GM21529 (cell line): ENCODE measurements at regions not wholly inside any gene's neighbourhood (a gene's known extent, or its start where the extent isn't known, plus 50 kb on each side); places are given as distances from the start of the nearest gene placed in this dataset.
"Not testable (repeated sequence)": the region's sequence is repeated elsewhere in the genome, so short reads cannot be mapped to it uniquely, and the experiment has no call there.

Source experiments
- ATAC-seq: cut with Tn5 transposase; IDR thresholded peaks from one replicate; pipeline ENCODE4 v1.9.1; 2021; ENCODE audit not compliant: unreplicated experiment

GRCh38 chr6:139990026-139990686, 615.7 kb upstream of the CITED2 start:
- no peak for ATAC-seq

DNA sequence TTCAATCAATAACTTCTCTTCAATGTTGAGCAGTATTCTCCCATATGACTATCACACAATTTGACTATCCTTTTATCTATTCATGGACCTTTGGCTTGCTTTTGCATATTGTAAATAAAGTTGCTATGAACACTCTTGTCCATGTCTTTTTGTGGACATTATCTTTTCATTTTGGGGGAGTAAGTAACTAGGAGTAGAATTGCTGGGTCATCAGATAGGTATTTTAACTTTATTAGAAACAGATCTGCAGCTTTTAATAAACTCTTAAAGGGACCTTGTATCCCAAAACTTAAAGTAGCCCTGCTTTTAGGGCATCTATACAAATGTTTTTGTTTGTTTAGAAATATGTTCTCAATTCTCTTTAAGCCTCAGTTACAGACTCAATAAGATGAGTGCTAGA, 614.2 kb upstream of the CITED2 start:
- no peak for ATAC-seq

DNA sequence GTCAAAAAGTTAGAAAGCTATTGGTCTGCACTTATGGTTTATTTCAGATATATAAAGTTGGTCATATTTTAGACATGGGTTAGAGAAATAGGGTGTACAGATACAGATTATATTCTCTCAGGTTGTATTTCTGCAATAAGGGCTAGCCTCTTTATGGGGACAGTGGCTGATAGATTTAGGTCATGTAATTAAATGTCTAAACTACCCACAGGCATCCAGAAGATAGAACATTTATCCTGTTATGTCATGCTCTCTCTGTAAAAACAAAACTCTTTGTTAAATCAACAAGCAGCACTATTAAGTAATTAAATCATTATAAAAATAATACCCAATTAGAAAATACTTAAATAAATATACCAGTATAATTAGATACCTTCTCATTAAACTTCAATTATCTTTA, 612.6 kb upstream of the CITED2 start:
- ATAC-seq = no peak

DNA sequence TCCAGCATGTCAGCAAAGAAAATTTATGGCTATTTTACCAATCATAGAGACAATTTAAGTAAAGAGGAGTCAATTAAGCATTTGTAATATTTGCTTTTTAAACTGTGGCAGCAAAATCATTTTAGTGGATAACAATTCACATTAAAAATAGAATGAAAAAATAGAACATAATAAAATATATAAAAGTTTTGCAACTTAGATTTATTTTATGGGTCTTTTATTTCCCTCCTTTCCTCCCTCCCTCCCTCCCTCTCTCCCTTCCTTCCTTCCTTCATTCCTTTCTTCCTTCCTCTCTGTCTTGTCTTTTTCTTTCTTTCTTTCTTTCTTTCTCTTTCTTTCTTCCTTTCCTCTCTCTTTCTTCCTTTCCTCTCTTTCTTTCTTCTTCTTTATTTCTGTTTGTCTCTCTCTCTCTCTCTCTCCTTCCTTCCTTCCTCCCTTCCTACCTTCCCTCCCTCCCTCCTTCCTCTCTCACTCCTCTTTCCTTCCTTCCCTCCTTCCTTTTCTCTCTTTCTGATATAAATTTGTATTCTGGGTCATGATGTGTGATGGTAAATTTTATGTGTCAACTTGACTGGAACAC, 610.9 kb upstream of the CITED2 start:
- ATAC-seq = no peak

- no peak for ATAC-seq
Measured at GRCh38 chr6:139984317-139984716, 609.9 kb upstream of the CITED2 start.

DNA sequence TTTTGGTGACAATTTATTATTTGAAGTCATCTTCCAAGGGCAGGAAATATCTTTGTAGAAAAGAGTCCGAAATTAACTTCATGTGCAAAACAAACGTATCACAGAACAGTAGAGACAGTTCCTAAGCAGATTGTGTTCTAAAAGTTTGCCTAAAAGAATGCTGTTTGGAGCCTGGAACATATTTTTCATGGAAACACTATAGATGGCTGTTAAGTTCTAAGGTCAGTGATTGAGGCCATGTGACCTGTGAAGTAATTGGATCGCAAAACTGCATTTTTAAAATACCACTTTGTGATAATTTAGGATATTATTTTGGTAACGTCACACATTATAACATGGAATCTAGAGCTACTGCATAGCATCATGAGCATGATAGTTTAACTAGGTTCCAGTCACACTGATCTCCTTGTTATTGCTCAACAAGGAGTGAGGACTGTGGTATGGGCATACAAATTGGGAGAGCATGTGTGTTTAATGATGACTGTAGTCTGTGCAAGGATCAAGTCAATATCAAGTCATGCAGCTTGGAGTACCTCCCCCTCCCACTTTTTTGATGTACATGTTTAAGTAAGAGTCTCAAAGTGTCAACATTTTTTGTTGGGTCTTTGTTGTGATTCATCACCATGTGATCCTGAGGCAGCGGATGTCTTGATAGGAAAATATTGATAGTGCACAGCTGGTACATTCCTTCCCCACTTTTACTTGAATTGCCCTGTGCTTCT, 609.3 kb upstream of the CITED2 start:
- no peak for ATAC-seq

GRCh38 chr6:139982652-139983295, 608.3 kb upstream of the CITED2 start:
- ATAC-seq = no peak

GRCh38 chr6:139982195-139982594, 607.7 kb upstream of the CITED2 start:
- ATAC-seq = no peak

DNA sequence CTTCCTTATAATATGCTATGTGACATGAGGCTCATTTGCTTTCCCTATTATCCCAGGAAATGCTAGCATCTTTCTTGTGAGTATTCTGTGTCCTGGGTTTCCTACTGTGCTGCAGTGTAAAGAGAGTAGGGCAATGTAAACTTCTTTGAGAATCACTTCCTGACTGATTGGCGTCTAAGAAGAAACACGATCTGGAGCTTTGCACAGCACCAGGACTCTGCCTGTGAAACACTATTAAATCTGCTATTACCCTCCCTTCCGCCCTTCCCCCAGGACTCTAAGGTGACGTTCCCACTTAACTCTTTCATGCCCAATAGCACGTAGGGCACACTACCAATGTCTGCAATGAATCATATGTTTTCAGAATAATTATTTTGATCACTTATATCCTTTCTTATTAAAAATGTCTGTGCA, 607.3 kb upstream of the CITED2 start:
- no peak for ATAC-seq

GRCh38 chr6:139981066-139981624, 606.7 kb upstream of the CITED2 start:
- ATAC-seq = no peak

DNA sequence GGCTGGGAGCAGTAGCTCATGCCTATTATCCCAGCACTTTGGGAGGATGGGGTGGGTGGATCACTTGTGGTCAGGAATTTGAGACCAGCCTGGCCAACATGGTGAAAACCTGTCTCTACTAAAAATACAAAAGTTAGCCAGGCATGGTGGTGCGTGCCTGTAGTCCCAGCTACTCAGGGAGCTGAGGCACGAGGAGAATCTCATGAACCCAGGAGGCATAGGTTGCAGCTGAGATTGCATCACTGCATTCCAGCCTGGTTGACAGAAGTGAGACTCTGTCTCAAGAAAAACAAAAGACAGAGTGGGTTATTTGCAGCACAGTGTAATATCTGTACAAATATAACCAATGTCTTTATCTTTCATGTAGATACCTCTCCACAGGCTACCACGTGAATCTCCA, 606.2 kb upstream of the CITED2 start:
- ATAC-seq = not testable (repeated sequence)

DNA sequence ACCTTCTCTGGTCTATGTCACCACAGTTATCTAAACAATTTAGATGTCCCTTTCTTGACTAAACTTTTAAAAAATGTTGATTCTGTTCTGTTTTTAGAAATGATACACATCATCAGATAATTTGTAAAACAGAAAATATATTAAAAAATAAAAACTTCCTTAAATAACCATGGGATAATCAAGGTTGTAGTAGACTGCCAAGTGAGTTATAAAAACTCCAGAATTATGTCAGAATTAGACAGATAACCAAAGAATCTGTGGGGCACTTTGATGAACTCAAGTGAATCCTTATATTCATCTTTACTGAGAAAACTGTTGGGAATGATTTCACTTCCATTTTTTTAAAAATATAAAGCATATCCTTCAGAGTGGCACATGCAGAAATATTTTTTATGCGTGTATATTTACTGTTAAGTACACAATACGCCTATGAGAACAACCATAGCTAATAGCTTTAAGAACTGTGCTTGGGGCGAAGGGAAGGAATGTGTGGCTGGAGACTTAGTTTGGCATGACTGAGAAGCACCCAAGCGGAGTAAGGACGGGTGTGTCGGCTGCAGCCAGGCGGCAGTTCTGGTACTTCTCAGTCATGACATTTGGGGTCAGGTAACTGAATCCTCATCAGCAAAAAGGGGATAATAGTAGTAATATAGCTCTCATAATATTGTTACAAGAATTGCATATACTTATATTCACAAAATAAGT, 604.7 kb upstream of the CITED2 start:
- no peak for ATAC-seq

GRCh38 chr6:139977887-139978332, 603.5 kb upstream of the CITED2 start:
- ATAC-seq = no peak

GRCh38 chr6:139973669-139974344, 599.4 kb upstream of the CITED2 start:
- no peak for ATAC-seq

GRCh38 chr6:139972116-139972515, 597.7 kb upstream of the CITED2 start:
- ATAC-seq = no peak

GRCh38 chr6:139970591-139970991, 596.1 kb upstream of the CITED2 start:
- no peak for ATAC-seq

DNA sequence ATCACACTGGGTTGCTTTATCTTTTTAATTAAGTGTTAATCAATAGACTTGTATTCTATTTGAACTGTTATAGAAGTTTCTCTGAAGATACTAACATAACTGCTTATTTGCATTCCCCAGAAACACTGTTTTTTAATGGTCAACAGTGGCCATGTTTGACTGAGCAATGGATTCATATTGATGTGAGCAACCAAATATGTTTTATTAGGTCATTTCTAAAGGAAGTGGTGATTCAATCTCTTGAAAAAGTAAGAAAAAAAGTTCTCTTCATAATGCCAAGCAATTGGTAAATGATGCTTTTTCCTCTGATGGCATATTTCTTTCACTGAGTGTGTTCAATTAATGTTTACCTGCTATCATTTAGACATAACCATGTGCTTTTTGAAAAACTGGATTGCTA, 593.0 kb upstream of the CITED2 start:
- no peak for ATAC-seq

GRCh38 chr6:139965393-139965792, 590.9 kb upstream of the CITED2 start:
- no peak for ATAC-seq

DNA sequence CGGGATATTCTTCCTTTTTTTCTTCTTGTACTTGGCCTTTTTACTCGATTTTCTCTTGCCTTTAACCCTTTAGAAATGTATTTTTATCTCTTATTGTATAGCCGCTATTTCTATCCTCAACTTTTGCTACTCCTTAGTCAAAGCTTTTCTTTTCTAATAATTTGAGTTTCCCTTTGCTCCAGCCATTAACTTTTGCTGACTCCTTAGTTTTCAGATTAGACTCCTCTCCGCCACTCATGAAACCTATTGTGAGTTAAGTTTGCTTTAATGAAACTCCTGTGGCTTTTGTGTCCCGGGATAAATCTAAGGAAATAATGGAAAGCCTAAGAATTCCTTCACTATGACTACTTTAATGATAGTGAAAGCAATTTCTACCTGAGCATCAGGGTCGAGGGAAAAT, 590.3 kb upstream of the CITED2 start:
- ATAC-seq = no peak

DNA sequence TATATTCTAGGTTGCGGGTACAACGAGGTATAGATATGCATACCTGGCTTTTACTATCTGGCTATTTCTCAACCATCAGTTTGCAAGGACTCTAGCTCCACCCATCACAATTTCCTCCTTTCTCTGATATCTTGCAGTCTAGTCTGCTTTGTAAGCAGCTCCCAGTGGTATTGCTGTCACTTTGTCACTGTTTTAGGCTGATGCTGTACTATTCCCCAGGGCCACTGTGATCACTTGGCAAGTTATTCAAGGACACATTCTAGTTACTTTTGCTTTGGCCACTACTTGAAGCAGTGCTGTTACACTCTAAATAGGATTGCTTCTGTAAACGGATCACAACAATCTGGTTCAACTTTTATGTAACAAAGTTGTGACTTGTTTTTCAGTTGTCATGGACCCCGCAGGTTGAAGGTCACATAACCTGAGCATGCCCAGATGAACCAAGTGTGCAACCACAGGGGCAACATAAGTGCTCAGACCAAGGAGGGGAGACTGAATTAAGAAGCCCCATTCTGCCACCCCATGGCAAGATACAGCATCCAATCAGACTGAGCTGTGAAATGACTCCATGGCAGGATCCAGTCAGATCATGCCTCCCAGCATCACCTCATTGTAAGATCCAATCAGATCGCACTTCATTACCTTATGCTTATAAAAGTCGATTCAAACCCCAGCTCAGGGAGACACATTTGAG, 588.4 kb upstream of the CITED2 start:
- ATAC-seq = no peak
